Thoracic aorta (tissue), 2 donors: ENCODE measurements at regions not wholly inside any gene's neighbourhood (a gene's known extent, or its start where the extent isn't known, plus 50 kb on each side); places are given as distances from the start of the nearest gene placed in this dataset.

Source experiments
- ATAC-seq: fragments of 150-250 bp; one replicate; pipeline ENCODE4 v1.8.0; 2017; ENCODE audit warnings: low read depth; ENCODE audit not compliant: insufficient number of reproducible peaks, low FRiP score
- DNase-seq: peaks from one replicate; pipeline ENCODE4 v3.0.0-alpha.2; 2020; ENCODE audit warnings: low spot score
- H3K27ac ChIP-seq, 2 donors: fragments of 200-600 bp; sonication (generic); 1 replicate in 1 of 2; 2 replicates in 1 of 2; pipeline ENCODE4 v1.5.1; 2016; ENCODE audit warnings: mild to moderate bottlenecking in 2 of 2, moderate library complexity in 2 of 2
- H3K27me3 ChIP-seq: fragments of 200-600 bp; sonication (generic); replicated peaks from 2 replicates; pipeline ENCODE4 v1.6.0; 2016; ENCODE audit warnings: mild to moderate bottlenecking; ENCODE audit not compliant: insufficient read depth
- H3K36me3 ChIP-seq: fragments of 200-600 bp; sonication (generic); one replicate; pipeline ENCODE4 v1.5.1; 2016
- H3K4me1 ChIP-seq, 2 donors: fragments of 200-600 bp; sonication (generic); 1 replicate in 1 of 2; 2 replicates in 1 of 2; pipeline versions ENCODE4 v1.5.1 to v1.6.0; 2016; ENCODE audit warnings: low read depth in 2 of 2, mild to moderate bottlenecking in 1 of 2; ENCODE audit not compliant: control insufficient read depth in 1 of 2
- H3K4me3 ChIP-seq: fragments of 200-600 bp; sonication (generic); 2 replicates; pipeline ENCODE4 v1.5.1; 2016; ENCODE audit warnings: mild to moderate bottlenecking
- H3K9me3 ChIP-seq: fragments of 200-600 bp; sonication (generic); 2 replicates; pipeline ENCODE4 v1.5.1; 2016
- TF ChIP-seq, protein P1 (sequence below): fragments of 200-600 bp; sonication (generic); IDR thresholded peaks from one replicate; pipeline ENCODE4 v1.5.1; 2019; ENCODE audit warnings: antibody characterized with exemption

DNA sequence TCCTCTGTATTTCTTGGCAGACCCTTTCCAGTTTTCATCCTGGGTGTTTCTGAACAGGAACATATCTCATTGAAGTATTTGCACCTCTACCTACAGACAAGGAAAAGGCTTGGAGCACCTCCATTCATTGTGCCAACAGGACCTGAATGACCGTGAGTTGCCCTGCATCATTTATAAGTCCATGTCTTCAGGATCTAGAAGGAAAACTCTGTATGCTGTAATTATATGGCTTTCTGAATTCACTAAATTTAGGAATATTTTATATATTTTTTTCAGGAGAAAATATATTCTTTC lies 402.3 kb upstream of the SLC14A2 start:
- no peak for ATAC-seq
- H3K36me3 ChIP-seq: no peaks in the 10 kb centered on the region
- no peaks in the 10 kb centered on the region for H3K27me3 ChIP-seq
- H3K4me3 ChIP-seq: no peak overlapping the region
- no peak overlapping the region for H3K27ac ChIP-seq
- TF ChIP-seq, protein P1, sequence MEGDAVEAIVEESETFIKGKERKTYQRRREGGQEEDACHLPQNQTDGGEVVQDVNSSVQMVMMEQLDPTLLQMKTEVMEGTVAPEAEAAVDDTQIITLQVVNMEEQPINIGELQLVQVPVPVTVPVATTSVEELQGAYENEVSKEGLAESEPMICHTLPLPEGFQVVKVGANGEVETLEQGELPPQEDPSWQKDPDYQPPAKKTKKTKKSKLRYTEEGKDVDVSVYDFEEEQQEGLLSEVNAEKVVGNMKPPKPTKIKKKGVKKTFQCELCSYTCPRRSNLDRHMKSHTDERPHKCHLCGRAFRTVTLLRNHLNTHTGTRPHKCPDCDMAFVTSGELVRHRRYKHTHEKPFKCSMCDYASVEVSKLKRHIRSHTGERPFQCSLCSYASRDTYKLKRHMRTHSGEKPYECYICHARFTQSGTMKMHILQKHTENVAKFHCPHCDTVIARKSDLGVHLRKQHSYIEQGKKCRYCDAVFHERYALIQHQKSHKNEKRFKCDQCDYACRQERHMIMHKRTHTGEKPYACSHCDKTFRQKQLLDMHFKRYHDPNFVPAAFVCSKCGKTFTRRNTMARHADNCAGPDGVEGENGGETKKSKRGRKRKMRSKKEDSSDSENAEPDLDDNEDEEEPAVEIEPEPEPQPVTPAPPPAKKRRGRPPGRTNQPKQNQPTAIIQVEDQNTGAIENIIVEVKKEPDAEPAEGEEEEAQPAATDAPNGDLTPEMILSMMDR: no peak
- no peak for DNase-seq
- H3K4me1 ChIP-seq: no peaks in the 10 kb centered on the region
- H3K9me3 ChIP-seq: no peaks in the 10 kb centered on the region

DNA sequence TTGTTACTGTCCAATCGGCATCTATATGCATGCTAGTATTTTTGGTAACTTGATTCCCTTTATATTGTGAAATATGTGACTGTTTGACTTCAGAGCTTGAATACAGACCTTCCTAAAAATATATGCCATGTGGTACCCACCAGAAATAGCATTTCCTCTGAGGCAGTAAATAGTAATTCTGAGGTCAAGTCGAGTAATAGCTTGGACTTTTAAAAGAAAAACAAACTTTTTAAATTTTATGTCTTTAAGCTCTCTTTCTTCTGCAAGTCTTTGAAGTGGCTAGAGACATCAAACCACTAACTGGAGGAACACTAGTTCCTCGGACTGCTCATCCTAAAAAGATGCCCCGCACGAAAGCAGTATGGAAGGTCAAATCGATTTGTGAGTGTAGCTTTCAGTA lies 396.8 kb upstream of the SLC14A2 start:
- Histone ChIP-seq H3K4me1 (peaks cover 0 to 7% of the 10 kb centered on the region in 2 donors), H3K9me3 (no peaks in the 10 kb centered on the region), H3K4me3 (no peak overlapping the region), H3K27me3 (no peaks in the 10 kb centered on the region), H3K27ac (no peak overlapping the region), H3K36me3 (no peaks in the 10 kb centered on the region)
- ATAC-seq (no peak), DNase-seq (no peak)
- TF ChIP-seq, protein P1: no peak

- ATAC-seq (peak; percentile 55), DNase-seq (no peak)
- no peak overlapping the region for H3K4me3 ChIP-seq
- no peaks in the 10 kb centered on the region for H3K9me3 ChIP-seq
- TF ChIP-seq, protein P1: no peak
- H3K27me3 ChIP-seq: no peaks in the 10 kb centered on the region
- no peak overlapping the region for H3K27ac ChIP-seq
- no peaks in the 10 kb centered on the region for H3K36me3 ChIP-seq
- peaks cover 0 to 7% of the 10 kb centered on the region in 2 donors for H3K4me1 ChIP-seq
Observed at GRCh38 chr18:45221363-45221762, 393.9 kb upstream of the SLC14A2 start.

GRCh38 chr18:45222180-45222579 lies 393.1 kb upstream of the SLC14A2 start:
- H3K36me3 ChIP-seq: no peaks in the 10 kb centered on the region
- no peaks in the 10 kb centered on the region for H3K9me3 ChIP-seq
- no peaks in the 10 kb centered on the region for H3K27me3 ChIP-seq
- H3K27ac ChIP-seq: no peak overlapping the region
- peaks cover 0 to 7% of the 10 kb centered on the region in 2 donors for H3K4me1 ChIP-seq
- no peak overlapping the region for H3K4me3 ChIP-seq
- DNase-seq: no peak
- ATAC-seq: no peak
- TF ChIP-seq, protein P1: no peak

- Histone ChIP-seq H3K27me3 (no peaks in the 10 kb centered on the region), H3K4me3 (no peak overlapping the region), H3K36me3 (no peaks in the 10 kb centered on the region), H3K4me1 (peaks cover 0 to 4% of the 10 kb centered on the region in 2 donors), H3K9me3 (no peaks in the 10 kb centered on the region), H3K27ac (no peak overlapping the region)
- DNase-seq (no peak), ATAC-seq (no peak)
- TF ChIP-seq, protein P1: no peak
Observed at GRCh38 chr18:45227001-45227742, 388.1 kb upstream of the SLC14A2 start.
